SK-N-SH (cell line): ENCODE measurements at regions not wholly inside any gene's neighbourhood (a gene's known extent, or its start where the extent isn't known, plus 50 kb on each side); places are given as distances from the start of the nearest gene placed in this dataset.

Experiments used
- CTCF ChIA-PET: fragments of 300-600, 350-600 bp; formaldehyde crosslinking; extraction: SDS; loops from one replicate; lab custom pipeline; 2021; lab: Yijun Ruan, JAX
- POLR2A ChIA-PET: fragments of 350-600 bp; sonication (Branson Sonifier 250); formaldehyde crosslinking; extraction: SDS; loops from one replicate; lab custom pipeline; 2020; ENCODE audit warnings: antibody characterized with exemption, inconsistent platforms; lab: Yijun Ruan, JAX
- DNase-seq: peaks from one replicate; pipeline ENCODE4 v3.0.0; 2012
- H2AFZ ChIP-seq: fragments of 200-600 bp; sonication (generic); 2 replicates; pipeline ENCODE4 v1.8.1; 2016; ENCODE audit warnings: antibody characterized with exemption, mild to moderate bottlenecking, low read depth
- H3F3A ChIP-seq: fragments of 200-600 bp; sonication (generic); replicated peaks from 2 replicates; pipeline ENCODE3; 2016; ENCODE audit warnings: antibody characterized with exemption, mild to moderate bottlenecking; ENCODE audit not compliant: insufficient read depth
- H3K27ac ChIP-seq, 2 experiments: fragments of 200-500 bp in 1 of 2; fragments of 200-600 bp in 1 of 2; sonication (Bioruptor generic) in 1 of 2; sonication (generic), shearing (Covaris generic) in 1 of 2; 2 replicates each; pipeline versions ENCODE4 v1.5.1 to v1.6.1; 2014 to 2016; ENCODE audit warnings: low read depth in 2 of 2, inconsistent platforms in 1 of 2, low read length in 1 of 2, mild to moderate bottlenecking in 1 of 2, mixed read lengths in 1 of 2
- H3K27me3 ChIP-seq: fragments of 200-600 bp; sonication (generic), shearing (Covaris generic); 2 replicates; pipeline ENCODE4 v1.6.1; 2016; ENCODE audit warnings: mixed run types; ENCODE audit not compliant: insufficient read depth
- H3K36me3 ChIP-seq, 2 experiments: fragments of 200-500 bp in 1 of 2; fragments of 200-600 bp in 1 of 2; sonication (Bioruptor generic) in 1 of 2; sonication (generic) in 1 of 2; replicated peaks in 1 of 2; 2 replicates each; pipeline versions ENCODE3 to v1.5.1; 2014 to 2016; ENCODE audit warnings: low read length in 1 of 2, mild to moderate bottlenecking in 1 of 2; ENCODE audit not compliant: insufficient read depth in 2 of 2, control insufficient read depth in 1 of 2
- H3K4me1 ChIP-seq, 2 experiments: fragments of 200-500 bp in 1 of 2; fragments of 200-600 bp in 1 of 2; sonication (Bioruptor generic) in 1 of 2; sonication (generic), shearing (Covaris generic) in 1 of 2; 2 replicates each; pipeline versions ENCODE4 v1.5.1 to v1.6.1; 2014 to 2016; ENCODE audit warnings: low read depth in 1 of 2, low read length in 1 of 2, mixed run types in 1 of 2; ENCODE audit not compliant: insufficient read depth in 2 of 2, control insufficient read depth in 1 of 2
- H3K4me2 ChIP-seq: fragments of 200-600 bp; sonication (generic), shearing (Covaris generic); 2 replicates; pipeline ENCODE4 v1.6.1; 2017; ENCODE audit warnings: mixed run types
- H3K4me3 ChIP-seq, 2 experiments: fragments of 200-500 bp in 1 of 2; fragments of 200-600 bp in 1 of 2; sonication (Bioruptor generic) in 1 of 2; sonication (generic), shearing (Covaris generic) in 1 of 2; 2 replicates each; pipeline versions ENCODE4 v1.5.1 to v1.8.1; 2014 to 2016; ENCODE audit warnings: low read depth in 2 of 2, inconsistent platforms in 1 of 2, low read length in 1 of 2, mild to moderate bottlenecking in 1 of 2, mixed read lengths in 1 of 2, moderate library complexity in 1 of 2
- H3K79me2 ChIP-seq: fragments of 200-600 bp; sonication (generic); 2 replicates; pipeline ENCODE4 v1.8.1; 2017; ENCODE audit warnings: mild to moderate bottlenecking; ENCODE audit not compliant: insufficient read depth
- H3K9ac ChIP-seq: fragments of 200-600 bp; sonication (generic); 2 replicates; pipeline ENCODE4 v1.6.1; 2017; ENCODE audit warnings: mixed run types
- H3K9me2 ChIP-seq: fragments of 200-600 bp; sonication (generic); 2 replicates; pipeline ENCODE4 v1.6.1; 2017; ENCODE audit warnings: mixed run types
- H3K9me3 ChIP-seq: fragments of 200-600 bp; sonication (generic); 2 replicates; pipeline ENCODE4 v1.6.1; 2017; ENCODE audit warnings: mixed run types, mild to moderate bottlenecking, moderate library complexity
- H4K20me1 ChIP-seq: fragments of 200-600 bp; sonication (generic); 2 replicates; pipeline ENCODE4 v1.6.1; 2017; ENCODE audit warnings: mild to moderate bottlenecking, mixed run types; ENCODE audit not compliant: insufficient read depth
- FOSL2 ChIP-seq: IDR thresholded peaks from 2 replicates; pipeline ENCODE4 v1.4.0; 2012; ENCODE audit warnings: low read depth, mild to moderate bottlenecking, moderate library complexity, borderline replicate concordance
- GABPA ChIP-seq: IDR thresholded peaks from 2 replicates; pipeline ENCODE4 v1.4.0; 2012; ENCODE audit warnings: low read depth, mild to moderate bottlenecking
- GATA2 ChIP-seq: sonication (generic); formaldehyde crosslinking; IDR thresholded peaks from 2 replicates; pipeline ENCODE4 v1.5.0; 2020; ENCODE audit warnings: mild to moderate bottlenecking, missing genetic modification reagents
- JUND ChIP-seq: IDR thresholded peaks from 2 replicates; pipeline ENCODE4 v1.4.0; 2012
- MEF2A ChIP-seq: IDR thresholded peaks from 2 replicates; pipeline ENCODE4 v1.4.0; 2012; ENCODE audit warnings: low read depth, borderline replicate concordance
- NRF1 ChIP-seq: IDR thresholded peaks from 2 replicates; pipeline ENCODE4 v1.6.1; 2012; ENCODE audit warnings: low read depth, mild to moderate bottlenecking, low read length
- RAD21 ChIP-seq: IDR thresholded peaks from 2 replicates; pipeline ENCODE4 v1.6.1; 2012; ENCODE audit warnings: mild to moderate bottlenecking, low read length
- RFX5 ChIP-seq: IDR thresholded peaks from 2 replicates; pipeline ENCODE4 v1.6.1; 2012; ENCODE audit warnings: mild to moderate bottlenecking, improper control_type of control experiment, low read length
- SMC3 ChIP-seq: IDR thresholded peaks from 2 replicates; pipeline ENCODE4 v1.6.1; 2012; ENCODE audit warnings: low read depth, low read length, improper control_type of control experiment
- TCF12 ChIP-seq: IDR thresholded peaks from 2 replicates; pipeline ENCODE4 v1.4.0; 2012
- YY1 ChIP-seq: IDR thresholded peaks from 2 replicates; pipeline ENCODE4 v1.4.0; 2012; ENCODE audit warnings: low read depth, mild to moderate bottlenecking
- WGBS: methylation state at CpG from one replicate; pipeline ENCODE4 v1.1.6; 2017; ENCODE audit warnings: low lambda C conversion rate; 5-methylcytosine and 5-hydroxymethylcytosine counted together
- TF ChIP-seq, protein P1 (sequence below): fragments of 150-350 bp; IDR thresholded peaks from 2 replicates; pipeline ENCODE4 v1.6.1; 2017; ENCODE audit warnings: antibody characterized with exemption, low read length, low read depth, borderline replicate concordance
- TF ChIP-seq, protein P2 (sequence below): fragments of 150-350 bp; IDR thresholded peaks from 2 replicates; pipeline ENCODE4 v1.6.1; 2016; ENCODE audit warnings: mild to moderate bottlenecking, low read depth, low read length
- TF ChIP-seq, protein P3 (sequence below): fragments of 200-600 bp; sonication (generic); IDR thresholded peaks from 2 replicates; pipeline ENCODE4 v1.6.1; 2017; ENCODE audit warnings: antibody characterized with exemption, mild to moderate bottlenecking, moderate library complexity
- TF ChIP-seq, protein P4 (sequence below): IDR thresholded peaks from 2 replicates; pipeline ENCODE4 v1.4.0; 2012; ENCODE audit warnings: low read depth, borderline replicate concordance

DNA sequence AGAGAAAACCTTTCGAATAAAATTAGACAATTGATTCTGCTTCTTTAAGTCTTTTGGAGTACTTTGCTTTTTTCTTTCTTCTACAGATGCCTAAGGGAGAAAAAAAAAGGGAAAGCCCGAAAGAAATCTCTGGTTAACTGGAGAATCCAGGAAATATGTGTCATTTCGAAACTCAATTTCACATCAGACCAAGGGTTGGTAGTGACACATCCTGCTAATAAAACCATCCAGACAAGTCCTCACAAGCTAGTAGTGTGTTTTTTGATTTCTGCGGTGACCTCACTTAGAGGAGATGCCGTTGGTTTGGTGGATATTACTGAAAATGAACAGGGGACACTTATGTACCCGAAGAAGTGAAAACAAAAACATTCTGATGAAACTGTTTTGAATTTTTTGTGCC lies 726.5 kb upstream of the ADAMTS5 start:
- H3K27ac ChIP-seq = peak overlapping the region in 1 of 2 experiments; percentile 24; a peak in 2 of 4 replicates
- CTCF ChIA-PET = interaction anchor here (0.7 kb wide), 1 partner anchor 790 kb away, joined by 3 read pairs; no protein-coding TSS in a partner anchor
- DNase-seq = no peak

DNA sequence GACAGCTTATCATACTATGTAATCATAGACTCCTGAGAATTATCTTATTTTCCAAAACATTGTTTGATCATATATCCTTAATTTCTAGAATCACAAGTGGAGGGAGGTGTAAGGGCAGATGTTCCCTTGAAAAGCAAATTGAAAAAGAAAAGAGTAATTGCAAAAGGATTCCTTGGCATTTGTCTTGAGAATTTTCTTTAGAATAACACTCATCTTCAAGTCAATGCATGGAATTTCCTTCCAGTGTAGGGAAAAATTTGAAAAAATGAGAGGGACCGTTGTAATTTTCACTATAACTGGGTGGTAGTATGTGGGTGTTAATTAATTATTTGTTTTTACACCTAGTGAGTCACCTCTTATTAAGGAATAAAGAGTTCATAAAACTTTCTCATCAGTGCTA lies 724.6 kb upstream of the ADAMTS5 start:
- Histone ChIP-seq H3K4me1 (no peaks in the 10 kb centered on the region; a peak in 1 of 4 replicates), H3K9me2 (no peaks in the 10 kb centered on the region), H4K20me1 (no peaks in the 10 kb centered on the region), H3K79me2 (no peaks in the 10 kb centered on the region), H3K4me2 (no peak overlapping the region), H3K27ac (no peak overlapping the region), H3K36me3 (no peaks in the 10 kb centered on the region), H3K9me3 (peaks cover 5% of the 10 kb centered on the region; the same call in 1 of the 2 replicates), H3K9ac (no peak overlapping the region), H3K27me3 (no peaks in the 10 kb centered on the region), H3K4me3 (no peak overlapping the region), H3F3A (no peaks in the 10 kb centered on the region), H2AFZ (no peak overlapping the region)
- TF ChIP-seq, protein P1, sequence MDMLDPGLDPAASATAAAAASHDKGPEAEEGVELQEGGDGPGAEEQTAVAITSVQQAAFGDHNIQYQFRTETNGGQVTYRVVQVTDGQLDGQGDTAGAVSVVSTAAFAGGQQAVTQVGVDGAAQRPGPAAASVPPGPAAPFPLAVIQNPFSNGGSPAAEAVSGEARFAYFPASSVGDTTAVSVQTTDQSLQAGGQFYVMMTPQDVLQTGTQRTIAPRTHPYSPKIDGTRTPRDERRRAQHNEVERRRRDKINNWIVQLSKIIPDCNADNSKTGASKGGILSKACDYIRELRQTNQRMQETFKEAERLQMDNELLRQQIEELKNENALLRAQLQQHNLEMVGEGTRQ = no peak
- TF ChIP-seq GABPA (no peak), MEF2A (no peak), JUND (no peak)
- TF ChIP-seq, protein P2, sequence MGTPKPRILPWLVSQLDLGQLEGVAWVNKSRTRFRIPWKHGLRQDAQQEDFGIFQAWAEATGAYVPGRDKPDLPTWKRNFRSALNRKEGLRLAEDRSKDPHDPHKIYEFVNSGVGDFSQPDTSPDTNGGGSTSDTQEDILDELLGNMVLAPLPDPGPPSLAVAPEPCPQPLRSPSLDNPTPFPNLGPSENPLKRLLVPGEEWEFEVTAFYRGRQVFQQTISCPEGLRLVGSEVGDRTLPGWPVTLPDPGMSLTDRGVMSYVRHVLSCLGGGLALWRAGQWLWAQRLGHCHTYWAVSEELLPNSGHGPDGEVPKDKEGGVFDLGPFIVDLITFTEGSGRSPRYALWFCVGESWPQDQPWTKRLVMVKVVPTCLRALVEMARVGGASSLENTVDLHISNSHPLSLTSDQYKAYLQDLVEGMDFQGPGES = no peak
- TF ChIP-seq, protein P3, sequence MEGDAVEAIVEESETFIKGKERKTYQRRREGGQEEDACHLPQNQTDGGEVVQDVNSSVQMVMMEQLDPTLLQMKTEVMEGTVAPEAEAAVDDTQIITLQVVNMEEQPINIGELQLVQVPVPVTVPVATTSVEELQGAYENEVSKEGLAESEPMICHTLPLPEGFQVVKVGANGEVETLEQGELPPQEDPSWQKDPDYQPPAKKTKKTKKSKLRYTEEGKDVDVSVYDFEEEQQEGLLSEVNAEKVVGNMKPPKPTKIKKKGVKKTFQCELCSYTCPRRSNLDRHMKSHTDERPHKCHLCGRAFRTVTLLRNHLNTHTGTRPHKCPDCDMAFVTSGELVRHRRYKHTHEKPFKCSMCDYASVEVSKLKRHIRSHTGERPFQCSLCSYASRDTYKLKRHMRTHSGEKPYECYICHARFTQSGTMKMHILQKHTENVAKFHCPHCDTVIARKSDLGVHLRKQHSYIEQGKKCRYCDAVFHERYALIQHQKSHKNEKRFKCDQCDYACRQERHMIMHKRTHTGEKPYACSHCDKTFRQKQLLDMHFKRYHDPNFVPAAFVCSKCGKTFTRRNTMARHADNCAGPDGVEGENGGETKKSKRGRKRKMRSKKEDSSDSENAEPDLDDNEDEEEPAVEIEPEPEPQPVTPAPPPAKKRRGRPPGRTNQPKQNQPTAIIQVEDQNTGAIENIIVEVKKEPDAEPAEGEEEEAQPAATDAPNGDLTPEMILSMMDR = no peak
- no peak for DNase-seq
- CTCF ChIA-PET = interaction anchor here (1.4 to 1.7 kb wide), 2 partner anchors 843 to 1053 kb away, joined by 4 read pairs; no protein-coding TSS in a partner anchor
- 14% methylated on average over 1 of the region's 1 CpG for WGBS
- POLR2A ChIA-PET = no interaction called here

More for the DNA sequence above, 726.5 kb upstream of the ADAMTS5 start:
- Histone ChIP-seq H3F3A (no peaks in the 10 kb centered on the region), H2AFZ (peak overlapping the region; percentile 30; the same call in 1 of the 2 replicates), H3K9me3 (peaks cover 5% of the 10 kb centered on the region; the same call in 1 of the 2 replicates), H3K4me1 (no peaks in the 10 kb centered on the region; a peak in 1 of 4 replicates), H3K9me2 (no peaks in the 10 kb centered on the region), H3K9ac (no peak overlapping the region), H3K27me3 (no peaks in the 10 kb centered on the region), H3K4me2 (no peak overlapping the region), H3K4me3 (no peak overlapping the region), H3K36me3 (no peaks in the 10 kb centered on the region), H3K79me2 (no peaks in the 10 kb centered on the region), H4K20me1 (no peaks in the 10 kb centered on the region)
- POLR2A ChIA-PET = no interaction called here
- 75% methylated on average over 6 of the region's 6 CpGs for WGBS
- TF ChIP-seq RAD21 (no peak), GATA2 (CRISPR knock-in tag) (no peak), SMC3 (no peak), RFX5 (no peak), TCF12 (no peak), YY1 (no peak), FOSL2 (no peak), NRF1 (no peak)
- TF ChIP-seq, protein P1 = no peak
- TF ChIP-seq, protein P2 = no peak
- TF ChIP-seq, protein P4, sequence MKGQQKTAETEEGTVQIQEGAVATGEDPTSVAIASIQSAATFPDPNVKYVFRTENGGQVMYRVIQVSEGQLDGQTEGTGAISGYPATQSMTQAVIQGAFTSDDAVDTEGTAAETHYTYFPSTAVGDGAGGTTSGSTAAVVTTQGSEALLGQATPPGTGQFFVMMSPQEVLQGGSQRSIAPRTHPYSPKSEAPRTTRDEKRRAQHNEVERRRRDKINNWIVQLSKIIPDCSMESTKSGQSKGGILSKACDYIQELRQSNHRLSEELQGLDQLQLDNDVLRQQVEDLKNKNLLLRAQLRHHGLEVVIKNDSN = no peak
